ENCODE measurements at regions not wholly inside any gene's neighbourhood (a gene's known extent, or its start where the extent isn't known, plus 50 kb on each side); places are given as distances from the start of the nearest gene placed in this dataset.

DNA sequence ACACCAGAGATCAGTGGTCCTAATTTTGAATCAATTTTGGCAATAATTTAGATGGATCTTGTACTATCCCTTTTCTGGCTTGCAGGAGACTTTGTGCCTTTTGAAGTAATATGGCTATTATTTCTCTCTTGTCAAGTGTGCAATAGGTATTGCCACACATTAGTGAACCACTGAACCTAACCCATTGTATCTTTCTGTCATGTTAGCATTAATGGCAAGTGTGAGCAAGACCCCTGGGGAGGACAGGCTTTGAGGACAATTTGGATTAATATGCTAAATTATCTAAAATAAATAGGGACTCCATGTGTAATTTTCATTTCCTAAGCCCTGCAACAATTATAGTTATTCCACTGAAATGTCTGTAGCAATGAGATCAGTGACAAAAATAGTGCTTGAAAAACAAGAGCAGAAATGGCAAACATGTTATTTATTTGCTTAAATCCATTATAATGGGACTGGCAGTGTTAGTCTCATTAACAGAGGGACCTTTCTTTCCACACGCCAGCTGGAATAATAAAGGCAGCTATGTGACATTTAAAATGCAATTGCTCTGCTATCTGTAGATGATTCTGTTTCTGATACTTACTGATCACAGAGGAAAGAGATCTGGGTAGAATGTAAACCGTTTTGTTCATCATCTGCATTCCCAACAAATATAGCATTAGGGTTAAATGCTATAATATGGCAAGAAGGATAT, 753.3 kb upstream of the ZNF608 start:
- no peak for TF ChIP-seq POLR2AphosphoS5 (IDR thresholded peaks at IDR 0.05; ENCODE audit: insufficient read depth, low read depth, low read length)
- no peak for TF ChIP-seq POLR2A (IDR thresholded peaks at IDR 0.05; ENCODE audit: low read depth, low read length)
- TF ChIP-seq FOS (IDR thresholded peaks at IDR 0.05; ENCODE audit: borderline replicate concordance, insufficient read depth, low read length) = no peak
- TF ChIP-seq, protein P1, sequence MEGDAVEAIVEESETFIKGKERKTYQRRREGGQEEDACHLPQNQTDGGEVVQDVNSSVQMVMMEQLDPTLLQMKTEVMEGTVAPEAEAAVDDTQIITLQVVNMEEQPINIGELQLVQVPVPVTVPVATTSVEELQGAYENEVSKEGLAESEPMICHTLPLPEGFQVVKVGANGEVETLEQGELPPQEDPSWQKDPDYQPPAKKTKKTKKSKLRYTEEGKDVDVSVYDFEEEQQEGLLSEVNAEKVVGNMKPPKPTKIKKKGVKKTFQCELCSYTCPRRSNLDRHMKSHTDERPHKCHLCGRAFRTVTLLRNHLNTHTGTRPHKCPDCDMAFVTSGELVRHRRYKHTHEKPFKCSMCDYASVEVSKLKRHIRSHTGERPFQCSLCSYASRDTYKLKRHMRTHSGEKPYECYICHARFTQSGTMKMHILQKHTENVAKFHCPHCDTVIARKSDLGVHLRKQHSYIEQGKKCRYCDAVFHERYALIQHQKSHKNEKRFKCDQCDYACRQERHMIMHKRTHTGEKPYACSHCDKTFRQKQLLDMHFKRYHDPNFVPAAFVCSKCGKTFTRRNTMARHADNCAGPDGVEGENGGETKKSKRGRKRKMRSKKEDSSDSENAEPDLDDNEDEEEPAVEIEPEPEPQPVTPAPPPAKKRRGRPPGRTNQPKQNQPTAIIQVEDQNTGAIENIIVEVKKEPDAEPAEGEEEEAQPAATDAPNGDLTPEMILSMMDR (IDR thresholded peaks at IDR 0.05; ENCODE audit: extremely low read depth in 1 of 2, insufficient read depth in 1 of 2, low read depth in 1 of 2, low read length in 2 of 2) = no peak
- TF ChIP-seq MAX (IDR thresholded peaks at IDR 0.05; ENCODE audit: insufficient read depth, insufficient read length) = no peak
- no peak for TF ChIP-seq MYC (IDR thresholded peaks at IDR 0.05; ENCODE audit: low read depth, low read length)
- TF ChIP-seq EZH2 (IDR thresholded peaks at IDR 0.05; ENCODE audit: borderline replicate concordance, low read depth, low read length, severe bottlenecking) = no peak
- TF ChIP-seq JUN (IDR thresholded peaks at IDR 0.05; ENCODE audit: borderline replicate concordance, insufficient read depth, insufficient read length, low read depth) = no peak

All from endothelial cell of umbilical vein (primary cell).